AG08395 (cell line): ENCODE measurements at regions not wholly inside any gene's neighbourhood (a gene's known extent, or its start where the extent isn't known, plus 50 kb on each side); places are given as distances from the start of the nearest gene placed in this dataset.
A peak's percentile ranks its signal among the peaks of the same experiment; 100 is the strongest.

ENCODE experiments used
- DNase-seq: peaks from one replicate; pipeline ENCODE4 v3.0.0; 2012; ENCODE audit warnings: mixed read lengths, low spot score

GRCh38 chr6:170483413-170483812 is 69.7 kb downstream of the PSMB1 start:
- no peak for DNase-seq

- DNase-seq: peak; percentile 31
These were observed 72.9 kb downstream of the PSMB1 start for GRCh38 chr6:170480050-170480692.

- no peak for DNase-seq
These were observed 76.7 kb downstream of the PSMB1 start for GRCh38 chr6:170476360-170476759.

GRCh38 chr6:170475118-170475517 is 78.0 kb downstream of the PSMB1 start:
- no peak for DNase-seq

GRCh38 chr6:170473801-170474200 is 79.3 kb downstream of the PSMB1 start:
- DNase-seq: no peak

GRCh38 chr6:170473301-170473717 is 79.8 kb downstream of the PSMB1 start:
- no peak for DNase-seq

- DNase-seq: no peak
These were observed 81.6 kb downstream of the PSMB1 start for GRCh38 chr6:170471491-170471890.

- DNase-seq: no peak
These were observed 82.4 kb downstream of the PSMB1 start for GRCh38 chr6:170470734-170471133.

GRCh38 chr6:170464524-170464979 is 88.6 kb downstream of the PSMB1 start:
- no peak for DNase-seq

GRCh38 chr6:170464080-170464479 is 89.0 kb downstream of the PSMB1 start:
- no peak for DNase-seq

GRCh38 chr6:170463101-170463721 is 89.9 kb downstream of the PSMB1 start:
- no peak for DNase-seq

GRCh38 chr6:170462366-170463020 is 90.6 kb downstream of the PSMB1 start:
- DNase-seq: no peak

GRCh38 chr6:170461556-170462365 is 91.3 kb downstream of the PSMB1 start:
- no peak for DNase-seq

GRCh38 chr6:170461111-170461510 is 92.0 kb downstream of the PSMB1 start:
- DNase-seq: no peak

GRCh38 chr6:170460641-170461040 is 92.5 kb downstream of the PSMB1 start:
- DNase-seq: no peak

- DNase-seq: peak; percentile 63
These were observed 93.7 kb downstream of the PSMB1 start for GRCh38 chr6:170459451-170459850.

- DNase-seq: no peak
These were observed 96.0 kb downstream of the PSMB1 start for GRCh38 chr6:170456886-170457698.
